HG03045 (cell line): ENCODE measurements at regions not wholly inside any gene's neighbourhood (a gene's known extent, or its start where the extent isn't known, plus 50 kb on each side); places are given as distances from the start of the nearest gene placed in this dataset.

Source experiments
- ATAC-seq: cut with Tn5 transposase; IDR thresholded peaks from one replicate; pipeline ENCODE4 v1.9.1; 2021; ENCODE audit warnings: mild to moderate bottlenecking, moderate library complexity; ENCODE audit not compliant: unreplicated experiment

GRCh38 chr13:58592052-58592451 is 960.5 kb downstream of the PCDH17 start:
- ATAC-seq: no peak

GRCh38 chr13:58592786-58593185 is 961.2 kb downstream of the PCDH17 start:
- no peak for ATAC-seq

DNA sequence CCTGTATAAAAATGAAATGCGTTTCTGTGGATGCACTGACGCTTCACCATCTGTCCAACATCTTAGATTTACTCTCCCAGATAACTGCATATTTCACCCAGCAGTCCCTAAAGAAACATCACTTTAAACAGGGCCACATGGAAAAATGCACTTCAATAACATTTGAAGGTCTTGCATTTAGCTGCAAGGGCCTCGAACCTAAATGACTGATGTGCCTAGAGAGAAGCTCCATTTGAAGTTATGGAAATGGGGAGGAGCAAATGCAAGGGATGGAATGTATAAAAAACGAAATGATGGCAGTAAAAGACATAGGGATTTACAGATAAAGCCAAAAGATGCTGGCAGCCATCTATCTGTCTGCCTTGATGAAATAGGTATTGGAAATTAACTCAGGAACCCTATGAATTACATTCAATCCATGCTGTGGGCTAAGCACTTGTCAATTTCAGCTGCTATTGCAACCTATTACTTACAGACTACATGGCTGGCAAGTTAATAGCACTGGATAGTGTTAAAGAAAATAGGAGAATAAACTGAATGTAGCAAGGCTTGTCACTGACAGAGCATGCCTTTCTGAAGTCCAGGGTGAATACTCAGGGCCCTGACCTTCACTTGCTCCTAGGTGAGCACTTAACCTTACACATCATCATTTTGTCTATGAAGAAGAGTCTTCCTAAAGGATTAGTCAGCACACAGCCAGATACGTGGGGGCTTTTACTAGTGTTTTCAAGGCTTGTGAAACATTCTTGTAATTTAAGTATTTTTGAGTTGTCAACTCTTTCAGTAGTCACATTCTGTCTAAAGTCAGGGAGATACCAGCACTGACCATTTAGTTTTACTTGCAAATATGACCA is 963.4 kb downstream of the PCDH17 start:
- no peak for ATAC-seq

GRCh38 chr13:58597552-58597951 is 966.0 kb downstream of the PCDH17 start:
- no peak for ATAC-seq

GRCh38 chr13:58598241-58598640 is 966.7 kb downstream of the PCDH17 start:
- ATAC-seq: no peak

GRCh38 chr13:58611117-58611516 is 979.6 kb downstream of the PCDH17 start:
- no peak for ATAC-seq

- no peak for ATAC-seq
Measured at GRCh38 chr13:58617880-58618665, 986.5 kb downstream of the PCDH17 start.

DNA sequence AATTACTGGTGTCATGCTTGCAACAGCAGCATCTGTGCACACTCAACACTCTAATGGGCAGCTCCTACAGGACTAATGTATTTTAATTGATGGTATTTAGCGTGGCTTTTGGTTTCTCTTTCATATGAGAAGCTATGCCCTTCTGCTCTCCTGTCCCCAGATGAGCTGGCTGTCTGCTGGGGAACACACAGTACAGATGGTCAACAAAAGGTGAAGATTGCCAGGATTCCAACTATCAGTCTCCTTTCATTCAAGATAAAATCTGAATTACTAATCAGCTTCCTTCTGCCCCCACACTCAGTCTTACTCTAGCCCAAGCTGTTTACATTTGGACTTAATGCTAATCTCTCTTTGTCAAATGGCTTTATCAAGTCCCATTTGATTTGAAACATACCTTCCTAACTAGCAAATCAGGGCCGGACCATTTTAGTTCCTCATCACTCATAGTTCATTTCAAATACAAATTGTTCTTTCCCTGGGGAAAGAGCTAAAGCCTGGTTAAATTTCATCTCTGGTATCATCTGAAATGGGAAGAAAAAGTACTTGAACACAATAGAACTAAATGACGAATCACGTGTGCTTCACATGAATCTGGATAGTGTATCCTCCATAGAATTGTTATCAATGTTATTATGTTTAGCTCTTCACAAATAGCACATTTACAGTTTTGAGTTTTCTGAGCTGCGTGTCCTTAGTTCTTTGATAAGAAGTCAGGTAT is 988.0 kb downstream of the PCDH17 start:
- ATAC-seq: no peak

DNA sequence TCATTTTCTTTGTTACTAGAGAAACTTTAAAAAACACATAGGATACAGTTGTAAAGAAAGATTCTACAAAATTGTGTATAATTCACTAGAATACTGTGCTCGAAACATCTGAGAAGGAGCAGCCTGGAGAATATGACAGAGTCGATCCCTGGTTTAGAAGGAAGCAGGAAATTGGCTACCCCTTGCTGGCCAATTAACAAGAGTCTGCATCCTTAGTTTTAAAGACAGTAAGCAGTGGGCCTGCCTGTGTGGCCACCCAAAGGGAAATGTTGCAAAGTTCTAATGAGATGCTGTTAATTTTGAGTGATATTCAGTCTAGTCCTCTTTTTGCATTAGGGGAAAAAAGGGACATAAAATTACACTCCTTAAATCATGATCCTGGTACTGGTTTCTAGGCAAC is 988.6 kb downstream of the PCDH17 start:
- ATAC-seq: no peak

GRCh38 chr13:58625703-58626389 is 994.3 kb downstream of the PCDH17 start:
- no peak for ATAC-seq

DNA sequence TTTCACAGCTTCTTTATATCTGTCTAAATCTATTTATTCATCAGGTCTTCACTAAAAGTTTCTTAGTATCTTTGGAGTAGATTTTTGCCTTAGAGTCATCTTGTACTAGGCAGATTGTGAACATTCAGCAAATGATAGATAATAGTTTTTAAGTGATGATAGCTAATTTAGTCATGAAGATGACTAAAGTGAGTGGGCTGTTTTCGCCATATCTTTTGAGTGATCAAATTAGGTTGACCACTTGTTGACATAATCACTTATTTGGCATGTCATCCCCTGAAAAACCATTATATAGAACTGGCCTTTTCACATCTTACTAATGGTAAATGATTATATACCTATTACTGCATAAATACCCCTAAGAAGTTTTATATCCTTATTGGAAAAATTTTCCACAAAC is 999.2 kb downstream of the PCDH17 start:
- ATAC-seq: no peak

DNA sequence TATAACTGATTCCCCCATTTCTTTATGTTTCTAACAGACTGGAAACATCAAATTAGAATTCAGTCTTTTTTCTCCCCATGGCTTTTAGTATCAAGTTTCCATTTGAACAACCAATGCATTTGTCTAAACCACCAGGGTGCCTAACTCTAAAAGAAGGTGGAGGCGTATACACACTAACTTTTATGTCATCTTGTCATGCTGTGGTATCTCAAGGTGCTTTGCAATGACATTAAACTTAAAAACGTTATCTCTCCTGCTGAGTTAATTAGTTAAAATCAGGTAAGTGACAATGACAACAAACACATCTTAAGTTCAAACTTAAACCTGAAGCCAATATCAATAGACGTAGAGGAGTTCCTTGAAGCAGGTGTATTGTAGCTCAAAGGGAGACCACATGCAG is 1001.7 kb downstream of the PCDH17 start:
- ATAC-seq: no peak

DNA sequence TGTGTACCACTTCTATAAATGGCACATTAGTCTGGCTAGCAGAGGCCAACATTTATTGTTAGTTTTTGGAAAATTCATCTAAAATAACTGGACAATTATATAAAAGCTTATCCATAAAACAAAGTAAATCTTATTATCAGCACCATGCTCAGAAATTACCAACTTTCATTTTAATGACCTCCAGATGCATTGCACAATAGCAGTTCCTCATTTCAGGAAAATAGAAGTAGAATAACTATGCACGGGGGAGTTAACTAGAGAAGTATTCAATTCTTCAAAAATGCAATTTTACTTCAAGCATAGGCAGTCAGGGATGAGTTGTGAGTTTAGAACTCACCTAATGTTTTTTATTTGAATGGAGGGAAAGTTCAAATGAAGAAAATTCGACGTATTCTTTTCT is 1023.5 kb downstream of the PCDH17 start:
- no peak for ATAC-seq

- ATAC-seq: no peak
Measured at GRCh38 chr13:58660826-58661225, 1029.3 kb downstream of the PCDH17 start.

DNA sequence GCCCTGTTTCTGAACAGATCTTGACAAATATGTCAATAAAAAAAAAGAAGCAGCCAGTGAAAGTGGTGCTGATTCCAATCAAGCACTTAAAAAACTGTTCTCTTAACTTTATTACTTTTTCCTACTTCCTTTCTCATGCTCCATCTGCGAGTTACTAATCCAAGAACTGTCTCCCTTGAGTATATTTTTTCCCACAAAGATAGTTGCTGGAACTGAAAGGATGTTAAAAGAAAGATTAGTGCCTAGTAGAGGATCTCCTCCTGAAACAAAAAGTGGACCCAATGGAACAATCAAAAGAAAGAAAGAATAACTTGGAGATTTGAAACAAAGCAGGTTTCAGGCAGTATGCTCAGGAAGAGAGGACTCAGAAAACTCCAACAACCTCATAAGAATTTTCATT is 1034.8 kb downstream of the PCDH17 start:
- no peak for ATAC-seq

GRCh38 chr13:58667096-58667495 is 1035.6 kb downstream of the PCDH17 start:
- no peak for ATAC-seq

GRCh38 chr13:58680115-58680514 is 1048.6 kb downstream of the PCDH17 start:
- ATAC-seq: no peak

DNA sequence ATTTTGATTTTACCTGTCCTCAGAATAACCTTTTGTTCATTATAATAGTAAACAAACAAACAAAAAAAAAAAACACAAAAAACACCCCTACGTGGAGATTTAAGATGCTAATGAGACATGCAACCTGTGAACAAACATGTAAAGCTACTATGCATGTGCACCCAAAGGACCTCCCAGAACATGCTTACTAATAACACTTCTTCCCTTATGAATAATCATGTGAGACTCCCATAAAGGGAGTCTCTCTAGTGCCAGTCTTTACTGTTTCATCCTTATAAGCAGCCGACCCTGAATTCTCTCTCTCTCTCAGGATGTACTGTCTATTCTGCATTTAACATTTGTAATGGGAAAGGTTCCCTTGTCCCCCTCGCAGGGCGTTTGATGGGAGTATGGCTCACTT is 1051.1 kb downstream of the PCDH17 start:
- ATAC-seq: no peak

- no peak for ATAC-seq
Measured at GRCh38 chr13:58687148-58687547, 1055.6 kb downstream of the PCDH17 start.

DNA sequence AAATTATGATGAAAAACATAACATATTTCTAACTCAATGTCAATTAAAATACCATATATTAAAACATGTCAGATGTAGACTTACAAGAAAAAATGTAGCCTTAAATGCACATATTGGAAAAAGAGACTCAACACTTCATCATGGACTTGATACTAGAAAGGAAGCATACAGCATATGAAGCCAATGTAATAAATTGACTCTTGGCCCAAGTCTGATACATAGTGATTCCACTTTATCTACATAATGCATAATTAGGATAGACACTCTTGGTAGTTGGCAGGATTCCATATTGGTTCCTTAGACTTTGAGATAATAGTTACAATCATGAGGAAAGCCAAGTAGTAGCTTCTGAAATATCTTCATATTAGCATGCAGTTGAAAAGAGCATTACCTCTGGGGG is 1067.0 kb downstream of the PCDH17 start:
- no peak for ATAC-seq

DNA sequence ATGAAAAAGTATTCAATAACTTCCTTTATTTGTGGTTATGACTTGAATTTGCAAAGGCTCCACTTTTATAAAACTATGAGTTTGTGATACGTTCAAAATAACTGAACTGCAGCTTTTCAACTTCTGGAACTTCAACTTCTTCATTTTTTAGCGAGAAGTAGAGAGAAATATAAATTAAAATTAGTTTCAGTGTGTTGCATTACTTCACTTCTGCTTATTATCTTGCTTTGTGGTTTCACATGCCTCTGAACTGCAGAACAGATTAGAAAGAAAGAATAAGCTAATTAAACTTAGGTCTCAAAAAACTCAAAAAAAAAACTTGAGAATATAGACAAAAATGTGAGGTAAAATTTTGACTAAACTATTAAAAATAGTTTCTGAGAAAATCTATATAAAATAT is 1073.4 kb downstream of the PCDH17 start:
- ATAC-seq: no peak
